HG03571 (cell line): ENCODE measurements at regions not wholly inside any gene's neighbourhood (a gene's known extent, or its start where the extent isn't known, plus 50 kb on each side); places are given as distances from the start of the nearest gene placed in this dataset.

Experiments
- ATAC-seq: cut with Tn5 transposase; IDR thresholded peaks from one replicate; pipeline ENCODE4 v1.9.1; 2021; ENCODE audit not compliant: unreplicated experiment

- no peak for ATAC-seq
Measured at GRCh38 chr12:43044241-43044640, 454.7 kb upstream of the PRICKLE1 start.

GRCh38 chr12:43038991-43039390 is 449.4 kb upstream of the PRICKLE1 start:
- no peak for ATAC-seq

- ATAC-seq, result no peak
Measured at GRCh38 chr12:43029971-43030370, 440.4 kb upstream of the PRICKLE1 start.

GRCh38 chr12:43028826-43029225 is 439.3 kb upstream of the PRICKLE1 start:
- ATAC-seq, result no peak

GRCh38 chr12:43022838-43023237 is 433.3 kb upstream of the PRICKLE1 start:
- no peak for ATAC-seq

GRCh38 chr12:43015090-43015737 is 425.7 kb upstream of the PRICKLE1 start:
- peak; percentile 38 for ATAC-seq

GRCh38 chr12:43011383-43011926 is 421.9 kb upstream of the PRICKLE1 start:
- ATAC-seq, result peak; percentile 80

- no peak for ATAC-seq
Measured at GRCh38 chr12:43009846-43010240, 420.3 kb upstream of the PRICKLE1 start.

GRCh38 chr12:43008953-43009845 is 419.7 kb upstream of the PRICKLE1 start:
- ATAC-seq, result no peak

- no peak for ATAC-seq
Measured at GRCh38 chr12:43004908-43005307, 415.4 kb upstream of the PRICKLE1 start.

- ATAC-seq, result no peak
Measured at GRCh38 chr12:43004141-43004540, 414.6 kb upstream of the PRICKLE1 start.

- no peak for ATAC-seq
Measured at GRCh38 chr12:42996869-42997431, 407.4 kb upstream of the PRICKLE1 start.

- no peak for ATAC-seq
Measured at GRCh38 chr12:42992826-42993225, 403.3 kb upstream of the PRICKLE1 start.

- ATAC-seq, result no peak
Measured at GRCh38 chr12:42990387-42990786, 400.8 kb upstream of the PRICKLE1 start.

- ATAC-seq, result no peak
Measured at GRCh38 chr12:42987216-42987650, 397.7 kb upstream of the PRICKLE1 start.

GRCh38 chr12:42985506-42985905 is 396.0 kb upstream of the PRICKLE1 start:
- ATAC-seq, result no peak

GRCh38 chr12:42982828-42983227 is 393.3 kb upstream of the PRICKLE1 start:
- no peak for ATAC-seq

GRCh38 chr12:42981379-42981778 is 391.8 kb upstream of the PRICKLE1 start:
- no peak for ATAC-seq

GRCh38 chr12:42980441-42980840 is 390.9 kb upstream of the PRICKLE1 start:
- ATAC-seq, result no peak

- no peak for ATAC-seq
Measured at GRCh38 chr12:42979746-42980145, 390.2 kb upstream of the PRICKLE1 start.

- no peak for ATAC-seq
Measured at GRCh38 chr12:42978708-42979107, 389.2 kb upstream of the PRICKLE1 start.
